C4-2B (cell line): ENCODE measurements at regions not wholly inside any gene's neighbourhood (a gene's known extent, or its start where the extent isn't known, plus 50 kb on each side); places are given as distances from the start of the nearest gene placed in this dataset.

Experiments used
- ZFX ChIP-seq: fragments of 450-650 bp; IDR thresholded peaks from 2 replicates; pipeline ENCODE4 v1.6.1; 2017
- TF ChIP-seq, protein P1 (sequence below): fragments of 450-650 bp; conservative IDR thresholded peaks from 2 replicates; pipeline ENCODE4 v1.5.1; 2017; ENCODE audit warnings: mild to moderate bottlenecking

GRCh38 chr1:116252785-116253184 is 120.3 kb upstream of the ATP1A1 start:
- TF ChIP-seq, protein P1, sequence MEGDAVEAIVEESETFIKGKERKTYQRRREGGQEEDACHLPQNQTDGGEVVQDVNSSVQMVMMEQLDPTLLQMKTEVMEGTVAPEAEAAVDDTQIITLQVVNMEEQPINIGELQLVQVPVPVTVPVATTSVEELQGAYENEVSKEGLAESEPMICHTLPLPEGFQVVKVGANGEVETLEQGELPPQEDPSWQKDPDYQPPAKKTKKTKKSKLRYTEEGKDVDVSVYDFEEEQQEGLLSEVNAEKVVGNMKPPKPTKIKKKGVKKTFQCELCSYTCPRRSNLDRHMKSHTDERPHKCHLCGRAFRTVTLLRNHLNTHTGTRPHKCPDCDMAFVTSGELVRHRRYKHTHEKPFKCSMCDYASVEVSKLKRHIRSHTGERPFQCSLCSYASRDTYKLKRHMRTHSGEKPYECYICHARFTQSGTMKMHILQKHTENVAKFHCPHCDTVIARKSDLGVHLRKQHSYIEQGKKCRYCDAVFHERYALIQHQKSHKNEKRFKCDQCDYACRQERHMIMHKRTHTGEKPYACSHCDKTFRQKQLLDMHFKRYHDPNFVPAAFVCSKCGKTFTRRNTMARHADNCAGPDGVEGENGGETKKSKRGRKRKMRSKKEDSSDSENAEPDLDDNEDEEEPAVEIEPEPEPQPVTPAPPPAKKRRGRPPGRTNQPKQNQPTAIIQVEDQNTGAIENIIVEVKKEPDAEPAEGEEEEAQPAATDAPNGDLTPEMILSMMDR = no peak
- no peak for TF ChIP-seq ZFX
